ENCODE measurements at regions not wholly inside any gene's neighbourhood (a gene's known extent, or its start where the extent isn't known, plus 50 kb on each side); places are given as distances from the start of the nearest gene placed in this dataset.

DNA sequence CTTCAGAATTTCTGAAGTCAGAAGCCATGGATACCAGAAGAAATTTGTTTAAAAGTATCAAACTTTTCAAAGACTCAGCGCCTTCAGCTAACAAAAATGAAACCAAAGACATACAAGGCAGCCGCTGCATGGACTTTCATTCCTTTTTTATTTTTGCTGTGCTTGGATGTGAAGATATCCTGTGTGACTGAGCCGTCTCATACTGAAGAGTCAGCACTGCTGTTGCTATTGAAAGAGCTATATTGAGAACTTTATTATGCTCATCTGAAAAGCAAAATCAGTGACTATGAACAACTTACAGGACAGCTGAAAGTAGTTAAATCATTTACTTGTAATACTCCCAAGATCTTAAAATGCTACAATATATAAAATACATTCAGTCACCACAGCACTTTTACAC is 809.2 kb downstream of the NXPH1 start:
- no peak for DNase-seq (ENCODE audit: low read depth)
- TF ChIP-seq CTCF (IDR thresholded peaks at IDR 0.05; ENCODE audit: insufficient read depth, low read length) = no peak
- no peak overlapping the region for H3K4me3 ChIP-seq (ENCODE audit: low read depth, low read length)

GRCh38 chr7:9250876-9251275 is 817.5 kb downstream of the NXPH1 start:
- TF ChIP-seq CTCF (IDR thresholded peaks at IDR 0.05; ENCODE audit: insufficient read depth, low read length) = no peak
- H3K4me3 ChIP-seq (ENCODE audit: low read depth, low read length) = no peak overlapping the region
- no peak for DNase-seq (ENCODE audit: low read depth)

DNA sequence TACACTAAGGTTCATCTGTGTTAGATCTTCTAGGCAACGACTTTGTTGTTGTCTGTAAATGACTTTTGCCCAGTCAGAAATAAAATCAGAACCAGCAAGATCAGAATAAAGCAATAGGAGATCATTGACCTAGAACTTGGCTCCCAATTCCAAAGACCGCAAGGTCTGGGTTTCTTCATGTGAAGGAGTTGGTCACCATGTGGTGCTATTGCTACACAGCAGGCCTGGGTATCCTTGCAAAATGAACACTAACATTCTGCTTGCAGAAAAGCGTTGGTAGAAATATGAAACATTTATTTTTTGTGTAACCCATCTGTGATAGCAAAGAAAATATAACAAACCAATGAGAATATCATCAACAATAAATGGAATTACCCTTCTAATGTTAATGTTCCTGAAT is 831.0 kb downstream of the NXPH1 start:
- TF ChIP-seq CTCF (IDR thresholded peaks at IDR 0.05; ENCODE audit: insufficient read depth, low read length) = no peak
- DNase-seq (ENCODE audit: low read depth) = no peak
- H3K4me3 ChIP-seq (ENCODE audit: low read depth, low read length) = no peak overlapping the region

GRCh38 chr7:9280088-9280487 is 846.7 kb downstream of the NXPH1 start:
- no peak for TF ChIP-seq CTCF (IDR thresholded peaks at IDR 0.05; ENCODE audit: insufficient read depth, low read length)
- no peak overlapping the region for H3K4me3 ChIP-seq (ENCODE audit: low read depth, low read length)
- DNase-seq (ENCODE audit: low read depth) = no peak

DNA sequence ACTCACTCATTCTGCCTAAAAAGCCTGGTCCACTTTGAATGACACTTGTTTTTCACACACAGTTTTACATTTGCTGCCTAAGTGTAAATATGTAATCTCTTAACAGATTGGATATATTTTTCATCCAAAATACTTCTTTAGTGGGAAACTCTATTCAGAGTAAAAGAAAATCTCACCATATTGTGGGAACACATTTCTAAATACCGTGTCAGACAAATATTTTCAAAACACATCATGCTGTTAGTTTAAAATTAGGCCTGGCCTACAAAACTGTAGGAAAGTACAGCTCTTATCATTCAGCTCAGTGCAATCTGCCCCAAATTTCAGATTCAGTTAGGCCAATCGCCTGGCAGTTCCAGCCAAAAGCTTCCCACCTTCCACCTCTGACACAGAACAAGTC is 849.8 kb downstream of the NXPH1 start:
- H3K4me3 ChIP-seq (ENCODE audit: low read depth, low read length) = no peak overlapping the region
- no peak for TF ChIP-seq CTCF (IDR thresholded peaks at IDR 0.05; ENCODE audit: insufficient read depth, low read length)
- no peak for DNase-seq (ENCODE audit: low read depth)

DNA sequence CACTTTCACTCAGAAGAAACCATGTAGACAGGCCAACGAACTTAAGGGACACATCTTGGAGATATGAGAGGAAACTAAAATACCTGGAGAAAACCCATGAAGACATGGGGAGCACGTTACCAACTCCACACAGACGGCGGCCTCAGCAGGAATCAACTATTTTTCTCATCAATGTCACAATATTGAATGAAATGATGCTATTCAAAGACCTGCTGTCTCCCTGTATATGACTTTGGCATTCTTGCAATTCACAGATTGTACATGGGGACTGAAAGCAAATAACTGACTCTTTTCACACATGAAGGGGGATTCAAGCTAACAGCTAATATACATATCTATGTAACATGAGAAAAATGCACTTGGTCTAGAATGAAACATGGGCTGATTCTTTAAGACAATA is 869.0 kb downstream of the NXPH1 start:
- no peak overlapping the region for H3K4me3 ChIP-seq (ENCODE audit: low read depth, low read length)
- TF ChIP-seq CTCF (IDR thresholded peaks at IDR 0.05; ENCODE audit: insufficient read depth, low read length) = no peak
- no peak for DNase-seq (ENCODE audit: low read depth)

GRCh38 chr7:9307131-9307530 is 873.7 kb downstream of the NXPH1 start:
- DNase-seq (ENCODE audit: low read depth) = no peak
- TF ChIP-seq CTCF (IDR thresholded peaks at IDR 0.05; ENCODE audit: insufficient read depth, low read length) = no peak
- H3K4me3 ChIP-seq (ENCODE audit: low read depth, low read length) = no peak overlapping the region
